Vagina (tissue), 2 donors: ENCODE measurements at regions not wholly inside any gene's neighbourhood (a gene's known extent, or its start where the extent isn't known, plus 50 kb on each side); places are given as distances from the start of the nearest gene placed in this dataset.

ENCODE experiments used
- DNase-seq, 2 donors: peaks; one replicate each; pipeline ENCODE4 v3.0.0-alpha.2; 2017; ENCODE audit errors: extremely low spot score in 2 of 2
- H3K27ac ChIP-seq: fragments of 200-600 bp; sonication (generic); one replicate; pipeline ENCODE4 v1.5.1; 2019
- H3K27me3 ChIP-seq: fragments of 200-600 bp; sonication (generic); one replicate; pipeline ENCODE4 v1.5.1; 2019
- H3K36me3 ChIP-seq, 2 donors: fragments of 200-600 bp; sonication (generic); one replicate each; pipeline ENCODE4 v1.5.1; 2017 to 2019
- H3K4me1 ChIP-seq: fragments of 200-600 bp; sonication (generic); one replicate; pipeline ENCODE4 v1.5.1; 2019
- H3K4me3 ChIP-seq, 2 donors: fragments of 200-600 bp; sonication (generic); 1 replicate in 1 of 2; 2 replicates in 1 of 2; pipeline ENCODE4 v1.5.1; 2016 to 2019
- H3K9me3 ChIP-seq: fragments of 200-600 bp; sonication (generic); one replicate; pipeline ENCODE4 v1.5.1; 2019
- POLR2A ChIP-seq, 2 donors: fragments of 450-650 bp; IDR thresholded peaks; one replicate each; pipeline ENCODE4 v1.6.1; 2017; ENCODE audit warnings: antibody characterized with exemption in 2 of 2, mild to moderate bottlenecking in 2 of 2, moderate library complexity in 2 of 2
- POLR2AphosphoS5 ChIP-seq, 2 donors: sonication (generic); formaldehyde crosslinking; IDR thresholded peaks; one replicate each; pipeline ENCODE4 v1.9.0; 2017; ENCODE audit warnings: antibody characterized with exemption in 2 of 2, mild to moderate bottlenecking in 2 of 2, low read depth in 1 of 2; ENCODE audit not compliant: insufficient read depth in 1 of 2
- intact Hi-C: fragments of 100-400 bp; cut with DNase I; formaldehyde crosslinking; loops from one replicate; pipeline ENCODE4 v1.15.1; 2023
- TF ChIP-seq, protein P1 (sequence below), 3 experiments: fragments of 450-650 bp in 2 of 3; fragments of 200-600 bp in 1 of 3; sonication (generic) in 1 of 3; IDR thresholded peaks; one replicate each; pipeline ENCODE4 v1.5.1; 2017 to 2019; ENCODE audit warnings: antibody characterized with exemption in 3 of 3, mild to moderate bottlenecking in 2 of 3, moderate library complexity in 2 of 3

GRCh38 chr17:43337684-43338428, 60.9 kb upstream of the ARL4D start:
- intact Hi-C loops = loop anchor here (10.0 kb wide), 2 partner anchors 123 to 313 kb away; partner anchors contain the start of genes RND2, TMEM106A and VAT1
- Histone ChIP-seq H3K9me3 (no peaks in the 10 kb centered on the region), H3K27me3 (no peaks in the 10 kb centered on the region), H3K36me3 (no peaks in the 10 kb centered on the region), H3K4me3 (no peak overlapping the region), H3K27ac (no peak overlapping the region), H3K4me1 (peaks cover 8% of the 10 kb centered on the region)
- TF ChIP-seq POLR2A (IDR thresholded peaks at IDR 0.05) (no peak), POLR2AphosphoS5 (IDR thresholded peaks at IDR 0.05; ENCODE audit: insufficient read depth in 1 of 2, low read depth in 1 of 2) (no peak)
- TF ChIP-seq, protein P1, sequence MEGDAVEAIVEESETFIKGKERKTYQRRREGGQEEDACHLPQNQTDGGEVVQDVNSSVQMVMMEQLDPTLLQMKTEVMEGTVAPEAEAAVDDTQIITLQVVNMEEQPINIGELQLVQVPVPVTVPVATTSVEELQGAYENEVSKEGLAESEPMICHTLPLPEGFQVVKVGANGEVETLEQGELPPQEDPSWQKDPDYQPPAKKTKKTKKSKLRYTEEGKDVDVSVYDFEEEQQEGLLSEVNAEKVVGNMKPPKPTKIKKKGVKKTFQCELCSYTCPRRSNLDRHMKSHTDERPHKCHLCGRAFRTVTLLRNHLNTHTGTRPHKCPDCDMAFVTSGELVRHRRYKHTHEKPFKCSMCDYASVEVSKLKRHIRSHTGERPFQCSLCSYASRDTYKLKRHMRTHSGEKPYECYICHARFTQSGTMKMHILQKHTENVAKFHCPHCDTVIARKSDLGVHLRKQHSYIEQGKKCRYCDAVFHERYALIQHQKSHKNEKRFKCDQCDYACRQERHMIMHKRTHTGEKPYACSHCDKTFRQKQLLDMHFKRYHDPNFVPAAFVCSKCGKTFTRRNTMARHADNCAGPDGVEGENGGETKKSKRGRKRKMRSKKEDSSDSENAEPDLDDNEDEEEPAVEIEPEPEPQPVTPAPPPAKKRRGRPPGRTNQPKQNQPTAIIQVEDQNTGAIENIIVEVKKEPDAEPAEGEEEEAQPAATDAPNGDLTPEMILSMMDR (IDR thresholded peaks at IDR 0.05) = no peak
- DNase-seq = no peak

GRCh38 chr17:43334738-43335402, 63.9 kb upstream of the ARL4D start:
- no peak for DNase-seq
- peaks cover 8% of the 10 kb centered on the region for H3K4me1 ChIP-seq
- no peaks in the 10 kb centered on the region for H3K27me3 ChIP-seq
- intact Hi-C loops = loop anchor here (10.0 kb wide), 2 partner anchors 120 to 310 kb away; partner anchors contain the start of genes RND2, TMEM106A and VAT1
- H3K27ac ChIP-seq = no peak overlapping the region
- no peak overlapping the region for H3K4me3 ChIP-seq
- TF ChIP-seq, protein P1 (IDR thresholded peaks at IDR 0.05) = no peak
- no peak for TF ChIP-seq POLR2AphosphoS5 (IDR thresholded peaks at IDR 0.05; ENCODE audit: insufficient read depth in 1 of 2, low read depth in 1 of 2)
- TF ChIP-seq POLR2A (IDR thresholded peaks at IDR 0.05) = no peak
- H3K36me3 ChIP-seq = no peaks in the 10 kb centered on the region
- H3K9me3 ChIP-seq = no peaks in the 10 kb centered on the region

GRCh38 chr17:43333433-43333943, 65.3 kb upstream of the ARL4D start:
- H3K36me3 ChIP-seq = no peaks in the 10 kb centered on the region
- no peaks in the 10 kb centered on the region for H3K9me3 ChIP-seq
- H3K27me3 ChIP-seq = no peaks in the 10 kb centered on the region
- intact Hi-C loops = loop anchor here (10.0 kb wide), 2 partner anchors 119 to 309 kb away; partner anchors contain the start of genes RND2, TMEM106A and VAT1
- TF ChIP-seq POLR2A (IDR thresholded peaks at IDR 0.05) = no peak
- TF ChIP-seq POLR2AphosphoS5 (IDR thresholded peaks at IDR 0.05; ENCODE audit: insufficient read depth in 1 of 2, low read depth in 1 of 2) = no peak
- TF ChIP-seq, protein P1 (IDR thresholded peaks at IDR 0.05) = no peak
- peaks cover 8% of the 10 kb centered on the region for H3K4me1 ChIP-seq
- no peak for DNase-seq
- H3K4me3 ChIP-seq = no peak overlapping the region
- no peak overlapping the region for H3K27ac ChIP-seq

- intact Hi-C loops = loop anchor here (10.0 kb wide), 2 partner anchors 117 to 307 kb away; partner anchors contain the start of genes RND2, TMEM106A and VAT1
- no peaks in the 10 kb centered on the region for H3K9me3 ChIP-seq
- peaks cover 13% of the 10 kb centered on the region for H3K4me1 ChIP-seq
- TF ChIP-seq POLR2A (IDR thresholded peaks at IDR 0.05) (no peak), POLR2AphosphoS5 (IDR thresholded peaks at IDR 0.05; ENCODE audit: insufficient read depth in 1 of 2, low read depth in 1 of 2) (no peak)
- TF ChIP-seq, protein P1 (IDR thresholded peaks at IDR 0.05) = no peak
- H3K4me3 ChIP-seq = no peak overlapping the region
- no peaks in the 10 kb centered on the region for H3K27me3 ChIP-seq
- no peak overlapping the region for H3K27ac ChIP-seq
- DNase-seq = no peak
- H3K36me3 ChIP-seq = no peaks in the 10 kb centered on the region
Measured at GRCh38 chr17:43332230-43332629, 66.6 kb upstream of the ARL4D start.
